Spleen (tissue), 7 donors: ENCODE measurements at regions not wholly inside any gene's neighbourhood (a gene's known extent, or its start where the extent isn't known, plus 50 kb on each side); places are given as distances from the start of the nearest gene placed in this dataset.

Source experiments
- POLR2A ChIP-seq, 3 donors: fragments of 450-650 bp; IDR thresholded peaks; one replicate each; pipeline ENCODE4 v1.5.1; 2017; ENCODE audit warnings: antibody characterized with exemption in 3 of 3, mild to moderate bottlenecking in 1 of 3
- TF ChIP-seq, protein P1 (sequence below), 11 experiments: fragments of 200-600 bp in 7 of 11; fragments of 450-650 bp in 4 of 11; sonication (generic) in 4 of 11; IDR thresholded peaks in 8 of 11; conservative IDR thresholded peaks in 3 of 11; 1 replicate in 7 of 11; 2 replicates in 4 of 11; pipeline versions ENCODE4 v1.4.0 to v1.8.0; 2016 to 2021; ENCODE audit warnings: antibody characterized with exemption in 11 of 11, inconsistent platforms in 4 of 11, mild to moderate bottlenecking in 1 of 11
- donor health status: DM: no; HTN: no; CAD: no; lungs with moderate emphysema.
- donor health status: DM: no; HTN: no; CAD: no.
- donor health status: DM: no; HTN: no; CAD: no.

DNA sequence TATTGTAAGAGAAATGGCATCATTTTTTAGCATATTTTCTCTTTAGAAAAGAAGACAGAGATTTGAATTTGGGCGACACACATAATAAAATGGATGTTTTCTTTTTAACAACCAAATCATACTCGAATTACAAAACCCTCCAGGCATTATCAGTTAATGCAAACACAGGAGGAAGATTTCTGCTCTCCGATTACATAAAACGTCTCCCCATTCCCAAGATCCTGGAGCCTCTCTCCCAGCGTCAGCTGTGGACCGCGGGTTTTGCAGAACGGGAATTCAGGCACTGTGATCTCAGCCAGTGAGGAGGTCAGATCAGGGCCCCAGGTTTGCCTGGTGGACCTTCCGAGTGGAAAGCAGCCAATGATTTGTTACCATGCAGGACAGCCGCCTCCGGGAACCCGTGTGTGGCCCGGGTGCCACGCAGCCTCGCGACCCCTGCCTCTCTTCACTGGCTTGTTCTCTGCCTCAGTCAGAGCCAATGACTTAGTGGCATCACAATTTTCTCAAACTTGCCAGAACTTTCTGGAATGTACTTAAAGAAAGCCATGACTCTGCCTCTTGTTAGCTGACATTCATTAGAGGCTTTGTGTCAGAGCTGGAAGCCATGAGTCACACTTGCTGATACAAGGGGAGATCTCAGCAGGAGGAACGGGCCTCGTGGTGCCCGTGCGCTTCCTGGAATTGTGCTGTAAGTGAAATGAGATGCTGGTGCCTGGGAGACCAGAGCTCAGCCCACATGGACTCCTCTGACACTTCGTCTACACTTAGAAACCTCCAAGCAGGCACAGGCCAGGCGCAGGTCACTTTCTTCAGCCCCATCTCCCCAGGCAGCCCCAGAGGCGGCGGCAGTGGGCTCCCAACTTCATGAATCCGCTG, 246.1 kb downstream of the KLF6 start:
- TF ChIP-seq, protein P1, sequence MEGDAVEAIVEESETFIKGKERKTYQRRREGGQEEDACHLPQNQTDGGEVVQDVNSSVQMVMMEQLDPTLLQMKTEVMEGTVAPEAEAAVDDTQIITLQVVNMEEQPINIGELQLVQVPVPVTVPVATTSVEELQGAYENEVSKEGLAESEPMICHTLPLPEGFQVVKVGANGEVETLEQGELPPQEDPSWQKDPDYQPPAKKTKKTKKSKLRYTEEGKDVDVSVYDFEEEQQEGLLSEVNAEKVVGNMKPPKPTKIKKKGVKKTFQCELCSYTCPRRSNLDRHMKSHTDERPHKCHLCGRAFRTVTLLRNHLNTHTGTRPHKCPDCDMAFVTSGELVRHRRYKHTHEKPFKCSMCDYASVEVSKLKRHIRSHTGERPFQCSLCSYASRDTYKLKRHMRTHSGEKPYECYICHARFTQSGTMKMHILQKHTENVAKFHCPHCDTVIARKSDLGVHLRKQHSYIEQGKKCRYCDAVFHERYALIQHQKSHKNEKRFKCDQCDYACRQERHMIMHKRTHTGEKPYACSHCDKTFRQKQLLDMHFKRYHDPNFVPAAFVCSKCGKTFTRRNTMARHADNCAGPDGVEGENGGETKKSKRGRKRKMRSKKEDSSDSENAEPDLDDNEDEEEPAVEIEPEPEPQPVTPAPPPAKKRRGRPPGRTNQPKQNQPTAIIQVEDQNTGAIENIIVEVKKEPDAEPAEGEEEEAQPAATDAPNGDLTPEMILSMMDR (IDR thresholded peaks at IDR 0.05 in 8 of 11, conservative IDR thresholded peaks at IDR 0.05 in 3 of 11) = no peak
- TF ChIP-seq POLR2A (IDR thresholded peaks at IDR 0.05) = no peak
